Uterus (tissue), 3 donors: ENCODE measurements at regions not wholly inside any gene's neighbourhood (a gene's known extent, or its start where the extent isn't known, plus 50 kb on each side); places are given as distances from the start of the nearest gene placed in this dataset.

Experiments used
- DNase-seq, 2 donors: peaks; one replicate each; pipeline ENCODE4 v3.0.0-alpha.2; 2019 to 2020
- H3K27ac ChIP-seq, 2 donors: fragments of 200-600 bp; sonication (generic); 1 replicate in 1 of 2; 2 replicates in 1 of 2; pipeline ENCODE4 v1.5.1; 2016 to 2018
- H3K27me3 ChIP-seq, 2 donors: fragments of 200-600 bp; sonication (generic); one replicate each; pipeline ENCODE4 v1.5.1; 2018 to 2019; ENCODE audit warnings: control low read depth in 1 of 2
- H3K36me3 ChIP-seq, 2 donors: fragments of 200-600 bp; sonication (generic); one replicate each; pipeline ENCODE4 v1.5.1; 2019; ENCODE audit warnings: control low read depth in 1 of 2
- H3K4me1 ChIP-seq, 2 donors: fragments of 200-600 bp; sonication (generic); one replicate each; pipeline ENCODE4 v1.5.1; 2018 to 2019; ENCODE audit warnings: control low read depth in 1 of 2
- H3K4me3 ChIP-seq, 2 donors: fragments of 200-600 bp; sonication (generic); 1 replicate in 1 of 2; 2 replicates in 1 of 2; pipeline ENCODE4 v1.5.1; 2018 to 2019; ENCODE audit warnings: mild to moderate bottlenecking in 1 of 2
- H3K9me3 ChIP-seq, 2 donors: fragments of 200-600 bp; sonication (generic); one replicate each; pipeline ENCODE4 v1.5.1; 2019; ENCODE audit warnings: control low read depth in 1 of 2
- POLR2A ChIP-seq, 2 donors: fragments of 450-650 bp; IDR thresholded peaks; one replicate each; pipeline ENCODE4 v1.6.1; 2016; ENCODE audit warnings: antibody characterized with exemption in 2 of 2, mild to moderate bottlenecking in 1 of 2, moderate library complexity in 1 of 2
- intact Hi-C: fragments of 100-400 bp; cut with DNase I; formaldehyde crosslinking; loops from one replicate; pipeline ENCODE4 v1.15.1; 2023; ENCODE audit warnings: low total_unique reads
- TF ChIP-seq, protein P1 (sequence below), 4 experiments: fragments of 200-600 bp in 2 of 4; fragments of 450-650 bp in 2 of 4; sonication (generic) in 2 of 4; IDR thresholded peaks; one replicate each; pipeline ENCODE4 v1.5.1; 2016 to 2019; ENCODE audit warnings: antibody characterized with exemption in 4 of 4, mild to moderate bottlenecking in 2 of 4, moderate library complexity in 1 of 4
- donor health status: DM: yes; HTN: yes; CAD: no.

- intact Hi-C loops, result no loop called here
- Histone ChIP-seq H3K9me3 (no peaks in the 10 kb centered on the region), H3K4me1 (no peaks in the 10 kb centered on the region), H3K27me3 (no peaks in the 10 kb centered on the region), H3K4me3 (no peak overlapping the region), H3K27ac (no peak overlapping the region), H3K36me3 (no peaks in the 10 kb centered on the region)
- TF ChIP-seq POLR2A (IDR thresholded peaks at IDR 0.05), result no peak
- TF ChIP-seq, protein P1, sequence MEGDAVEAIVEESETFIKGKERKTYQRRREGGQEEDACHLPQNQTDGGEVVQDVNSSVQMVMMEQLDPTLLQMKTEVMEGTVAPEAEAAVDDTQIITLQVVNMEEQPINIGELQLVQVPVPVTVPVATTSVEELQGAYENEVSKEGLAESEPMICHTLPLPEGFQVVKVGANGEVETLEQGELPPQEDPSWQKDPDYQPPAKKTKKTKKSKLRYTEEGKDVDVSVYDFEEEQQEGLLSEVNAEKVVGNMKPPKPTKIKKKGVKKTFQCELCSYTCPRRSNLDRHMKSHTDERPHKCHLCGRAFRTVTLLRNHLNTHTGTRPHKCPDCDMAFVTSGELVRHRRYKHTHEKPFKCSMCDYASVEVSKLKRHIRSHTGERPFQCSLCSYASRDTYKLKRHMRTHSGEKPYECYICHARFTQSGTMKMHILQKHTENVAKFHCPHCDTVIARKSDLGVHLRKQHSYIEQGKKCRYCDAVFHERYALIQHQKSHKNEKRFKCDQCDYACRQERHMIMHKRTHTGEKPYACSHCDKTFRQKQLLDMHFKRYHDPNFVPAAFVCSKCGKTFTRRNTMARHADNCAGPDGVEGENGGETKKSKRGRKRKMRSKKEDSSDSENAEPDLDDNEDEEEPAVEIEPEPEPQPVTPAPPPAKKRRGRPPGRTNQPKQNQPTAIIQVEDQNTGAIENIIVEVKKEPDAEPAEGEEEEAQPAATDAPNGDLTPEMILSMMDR (IDR thresholded peaks at IDR 0.05), result no peak
- no peak for DNase-seq
Measured at GRCh38 chr16:86143666-86144065, 244.7 kb downstream of the IRF8 start.

- intact Hi-C loops, result no loop called here
- TF ChIP-seq, protein P1 (IDR thresholded peaks at IDR 0.05), result no peak
- TF ChIP-seq POLR2A (IDR thresholded peaks at IDR 0.05), result no peak
- Histone ChIP-seq H3K4me3 (no peak overlapping the region), H3K36me3 (no peaks in the 10 kb centered on the region), H3K9me3 (no peaks in the 10 kb centered on the region), H3K27ac (no peak overlapping the region), H3K27me3 (no peaks in the 10 kb centered on the region), H3K4me1 (no peaks in the 10 kb centered on the region)
- no peak for DNase-seq
Measured at GRCh38 chr16:86145669-86146068, 246.7 kb downstream of the IRF8 start.

GRCh38 chr16:86150641-86151238, 251.8 kb downstream of the IRF8 start:
- intact Hi-C loops, result no loop called here
- Histone ChIP-seq H3K4me1 (no peaks in the 10 kb centered on the region), H3K4me3 (no peak overlapping the region), H3K27ac (no peak overlapping the region), H3K27me3 (no peaks in the 10 kb centered on the region), H3K36me3 (no peaks in the 10 kb centered on the region), H3K9me3 (no peaks in the 10 kb centered on the region)
- TF ChIP-seq, protein P1 (IDR thresholded peaks at IDR 0.05), result no peak
- no peak for TF ChIP-seq POLR2A (IDR thresholded peaks at IDR 0.05)
- no peak for DNase-seq

GRCh38 chr16:86151239-86151851, 252.4 kb downstream of the IRF8 start:
- Histone ChIP-seq H3K4me1 (no peaks in the 10 kb centered on the region), H3K27me3 (no peaks in the 10 kb centered on the region), H3K9me3 (no peaks in the 10 kb centered on the region), H3K27ac (no peak overlapping the region), H3K36me3 (no peaks in the 10 kb centered on the region), H3K4me3 (no peak overlapping the region)
- no peak for DNase-seq
- intact Hi-C loops, result no loop called here
- no peak for TF ChIP-seq POLR2A (IDR thresholded peaks at IDR 0.05)
- TF ChIP-seq, protein P1 (IDR thresholded peaks at IDR 0.05), result no peak

DNA sequence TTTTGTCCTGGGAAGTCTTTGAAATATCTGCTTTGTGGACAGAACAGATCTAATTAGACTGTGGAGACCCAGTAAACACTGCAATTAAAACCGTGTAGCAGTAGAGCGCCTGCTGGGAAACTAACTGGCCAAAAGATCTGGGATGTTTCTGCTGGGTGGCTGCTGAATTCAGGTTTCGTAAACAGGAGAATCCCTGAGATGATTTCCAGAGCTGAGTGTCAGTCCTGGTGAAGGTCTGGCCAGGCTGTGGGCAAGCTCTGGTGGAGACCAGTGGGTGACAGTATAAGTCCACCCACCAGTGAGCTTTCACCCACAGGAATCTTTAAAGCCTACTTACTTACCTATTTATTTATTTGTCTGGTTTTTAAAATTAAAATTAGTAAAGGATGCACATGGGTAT, 257.2 kb downstream of the IRF8 start:
- intact Hi-C loops, result no loop called here
- no peak for DNase-seq
- Histone ChIP-seq H3K9me3 (no peaks in the 10 kb centered on the region), H3K36me3 (no peaks in the 10 kb centered on the region), H3K27me3 (no peaks in the 10 kb centered on the region), H3K27ac (no peak overlapping the region), H3K4me3 (no peak overlapping the region), H3K4me1 (no peaks in the 10 kb centered on the region)
- TF ChIP-seq, protein P1 (IDR thresholded peaks at IDR 0.05), result no peak
- no peak for TF ChIP-seq POLR2A (IDR thresholded peaks at IDR 0.05)
